ENCODE measurements at regions not wholly inside any gene's neighbourhood (a gene's known extent, or its start where the extent isn't known, plus 50 kb on each side); places are given as distances from the start of the nearest gene placed in this dataset.
A peak's percentile ranks its signal among the peaks of the same experiment; 100 is the strongest.
"Not testable (repeated sequence)": the region's sequence is repeated elsewhere in the genome, so short reads cannot be mapped to it uniquely, and the experiment has no call there.

- Histone ChIP-seq H3K4me3 (ENCODE audit: low read depth in 1 of 3, low read length in 3 of 3) (no peak overlapping the region), H3K27ac (ENCODE audit: low read depth in 1 of 3, low read length in 2 of 3) (peak overlapping the region in 2 of 3 donors; percentile 54 to 88), H3K9me3 (ENCODE audit: control insufficient read depth in 2 of 2, insufficient read depth in 1 of 2, low read depth in 1 of 2, low read length in 1 of 2) (no peaks in the 10 kb centered on the region), H3K36me3 (ENCODE audit: control insufficient read depth in 3 of 3, insufficient read depth in 2 of 3, low read depth in 1 of 3, low read length in 3 of 3) (peaks cover 0 to 11% (median 0%) of the 10 kb centered on the region in 3 donors), H3K4me1 (ENCODE audit: control insufficient read depth in 3 of 3, insufficient read depth in 2 of 3, low read depth in 1 of 3, low read length in 2 of 3) (peaks cover 0 to 20% (median 9%) of the 10 kb centered on the region in 3 donors), H3K27me3 (ENCODE audit: control insufficient read depth in 3 of 3, insufficient read depth in 3 of 3, low read length in 3 of 3) (no peaks in the 10 kb centered on the region)
- 73 to 80% (median 78%) methylated on average over 8 of the region's 8 CpGs for WGBS, 3 donors
- DNase-seq (no peak), FAIRE-seq (no peak)
Measured at GRCh38 chr11:8766043-8766987, 83.7 kb downstream of the RPL27A start.

DNA sequence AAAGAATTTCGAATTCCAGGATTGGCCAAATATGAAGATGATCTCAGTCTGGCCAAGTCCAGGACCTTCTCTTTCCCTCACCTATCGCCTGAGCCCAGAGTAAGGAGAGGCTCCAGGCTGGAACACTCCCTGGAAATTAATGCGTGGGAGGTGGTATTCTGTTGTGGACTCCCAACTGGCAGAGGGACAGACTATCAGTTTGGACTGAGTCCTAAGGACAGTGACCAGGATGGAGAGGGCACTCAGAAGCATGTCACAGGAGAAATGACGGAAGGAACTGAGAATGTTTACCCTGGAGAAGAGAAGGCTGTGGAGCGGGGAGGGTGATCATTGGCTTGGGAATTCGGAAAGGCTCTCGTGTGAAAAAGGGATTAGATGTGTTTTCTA lies 84.4 kb downstream of the RPL27A start:
- 83 to 92% (median 85%) methylated on average over 7 of the region's 7 CpGs for WGBS, 3 donors
- Histone ChIP-seq H3K36me3 (ENCODE audit: control insufficient read depth in 3 of 3, insufficient read depth in 2 of 3, low read depth in 1 of 3, low read length in 3 of 3) (peaks cover 0 to 11% (median 0%) of the 10 kb centered on the region in 3 donors), H3K27ac (ENCODE audit: low read depth in 1 of 3, low read length in 2 of 3) (peak overlapping the region in 1 of 3 donors; percentile 88), H3K27me3 (ENCODE audit: control insufficient read depth in 3 of 3, insufficient read depth in 3 of 3, low read length in 3 of 3) (no peaks in the 10 kb centered on the region), H3K4me3 (ENCODE audit: low read depth in 1 of 3, low read length in 3 of 3) (no peak overlapping the region), H3K9me3 (ENCODE audit: control insufficient read depth in 2 of 2, insufficient read depth in 1 of 2, low read depth in 1 of 2, low read length in 1 of 2) (no peaks in the 10 kb centered on the region), H3K4me1 (ENCODE audit: control insufficient read depth in 3 of 3, insufficient read depth in 2 of 3, low read depth in 1 of 3, low read length in 2 of 3) (peaks cover 0 to 21% (median 2%) of the 10 kb centered on the region in 3 donors)
- FAIRE-seq (no peak), DNase-seq (no peak)

GRCh38 chr11:8767466-8768142 lies 85.0 kb downstream of the RPL27A start:
- Histone ChIP-seq H3K27me3 (ENCODE audit: control insufficient read depth in 3 of 3, insufficient read depth in 3 of 3, low read length in 3 of 3) (no peaks in the 10 kb centered on the region), H3K4me1 (ENCODE audit: control insufficient read depth in 3 of 3, insufficient read depth in 2 of 3, low read depth in 1 of 3, low read length in 2 of 3) (peaks cover 0 to 21% (median 0%) of the 10 kb centered on the region in 3 donors), H3K4me3 (ENCODE audit: low read depth in 1 of 3, low read length in 3 of 3) (no peak overlapping the region), H3K27ac (ENCODE audit: low read depth in 1 of 3, low read length in 2 of 3) (peak overlapping the region in 1 of 3 donors; percentile 75), H3K9me3 (ENCODE audit: control insufficient read depth in 2 of 2, insufficient read depth in 1 of 2, low read depth in 1 of 2, low read length in 1 of 2) (no peaks in the 10 kb centered on the region), H3K36me3 (ENCODE audit: control insufficient read depth in 3 of 3, insufficient read depth in 2 of 3, low read depth in 1 of 3, low read length in 3 of 3) (peaks cover 0 to 11% (median 0%) of the 10 kb centered on the region in 3 donors)
- WGBS, 3 donors, result 69 to 73% (median 73%) methylated on average over 9 of the region's 9 CpGs
- DNase-seq (peak in 1 of 2 donors; percentile 16), FAIRE-seq (no peak)

DNA sequence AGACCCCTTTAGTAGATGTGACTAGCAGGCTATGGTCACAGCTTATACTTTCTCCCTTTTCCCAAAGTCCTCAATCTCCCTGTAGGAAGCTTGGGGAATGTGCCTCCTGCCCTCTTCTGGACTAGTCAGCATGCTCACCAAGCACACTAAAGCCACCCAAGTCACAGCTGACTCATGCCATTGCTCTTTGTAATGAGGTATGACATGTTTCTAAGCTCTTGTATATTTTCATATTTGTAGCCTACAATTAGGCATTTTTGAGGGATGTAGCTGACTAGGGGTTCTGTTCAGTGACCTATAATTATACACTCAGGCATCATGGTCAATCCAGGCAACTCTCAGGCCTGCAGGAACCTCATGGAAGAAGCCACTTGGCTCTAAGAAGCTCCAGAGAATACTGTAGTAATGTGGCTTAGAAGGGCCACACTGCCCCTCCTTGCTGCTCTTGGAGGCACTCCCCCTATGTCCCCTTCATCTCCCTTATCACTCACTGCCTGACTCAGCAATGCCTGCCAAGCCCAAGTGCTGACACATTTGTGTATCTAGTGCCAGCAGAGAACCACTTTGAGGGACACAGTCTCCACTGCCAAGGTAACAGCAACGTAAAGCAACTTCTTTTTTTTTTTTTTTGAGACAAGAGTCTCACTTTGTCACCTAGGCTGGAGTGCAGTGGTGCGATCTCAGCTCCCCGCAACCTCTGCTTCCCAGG lies 86.2 kb downstream of the RPL27A start:
- Histone ChIP-seq H3K27ac (ENCODE audit: low read depth in 1 of 3, low read length in 2 of 3) (peak overlapping the region in 2 of 3 donors; percentile 18 to 53), H3K27me3 (ENCODE audit: control insufficient read depth in 3 of 3, insufficient read depth in 3 of 3, low read length in 3 of 3) (no peaks in the 10 kb centered on the region), H3K4me1 (ENCODE audit: control insufficient read depth in 3 of 3, insufficient read depth in 2 of 3, low read depth in 1 of 3, low read length in 2 of 3) (peaks cover 0 to 21% (median 0%) of the 10 kb centered on the region in 3 donors), H3K9me3 (ENCODE audit: control insufficient read depth in 2 of 2, insufficient read depth in 1 of 2, low read depth in 1 of 2, low read length in 1 of 2) (no peaks in the 10 kb centered on the region), H3K36me3 (ENCODE audit: control insufficient read depth in 3 of 3, insufficient read depth in 2 of 3, low read depth in 1 of 3, low read length in 3 of 3) (peaks cover 0 to 11% (median 0%) of the 10 kb centered on the region in 3 donors), H3K4me3 (ENCODE audit: low read depth in 1 of 3, low read length in 3 of 3) (no peak overlapping the region)
- no peak for FAIRE-seq
- DNase-seq, result peak in 1 of 2 donors; percentile 67
- 71 to 83% (median 80%) methylated on average over 3 of the region's 3 CpGs for WGBS, 3 donors

DNA sequence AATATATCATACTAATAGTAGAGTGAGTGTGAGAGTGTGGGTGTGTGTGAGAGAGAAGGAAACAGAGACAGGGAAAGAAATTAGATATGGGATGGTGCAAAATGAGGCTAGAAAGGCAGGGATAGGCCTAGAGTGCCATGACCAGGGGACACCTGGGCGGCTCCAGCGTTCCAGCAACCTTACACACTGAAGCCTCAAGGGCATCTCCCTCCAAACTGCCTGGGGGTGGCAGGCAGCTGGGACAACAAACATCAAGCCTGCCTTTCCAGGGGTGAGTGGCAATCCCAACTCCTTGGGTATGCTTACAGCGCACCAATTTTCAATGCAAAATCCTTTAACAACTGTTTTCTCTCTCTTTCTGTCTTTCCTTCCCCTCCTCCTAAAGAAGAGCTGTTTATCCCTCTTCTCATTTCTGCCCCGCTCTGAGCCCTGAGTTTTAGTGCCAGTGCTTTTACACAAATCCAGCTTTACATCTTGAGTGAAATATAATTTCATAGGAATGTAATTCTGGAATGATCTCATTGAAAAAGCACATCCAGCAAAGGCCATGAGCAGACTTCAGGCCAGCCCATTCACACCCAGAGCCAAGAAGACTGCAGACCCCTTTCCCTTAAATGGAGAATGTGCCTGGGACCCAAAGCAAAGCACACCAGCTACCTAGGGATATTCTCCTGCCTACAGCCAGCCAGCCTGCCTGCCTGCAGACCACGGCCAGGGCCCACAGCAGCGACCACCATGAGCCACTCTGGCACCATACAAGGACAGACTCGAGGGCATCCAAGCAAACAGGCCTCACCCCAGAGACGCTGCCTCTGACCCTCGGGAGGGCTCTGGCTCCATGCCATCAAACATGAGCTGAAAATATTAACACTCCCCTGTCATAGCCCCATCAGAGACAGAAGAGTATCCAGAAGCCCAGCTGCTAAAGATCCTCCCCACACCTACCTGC lies 90.3 kb downstream of the RPL27A start:
- no peaks in the 10 kb centered on the region for H3K27me3 ChIP-seq (ENCODE audit: control insufficient read depth in 3 of 3, insufficient read depth in 3 of 3, low read length in 3 of 3)
- peak overlapping the region in 2 of 3 donors; percentile 33 to 56 for H3K27ac ChIP-seq (ENCODE audit: low read depth in 1 of 3, low read length in 2 of 3)
- 72 to 84% (median 81%) methylated on average over 9 of the region's 9 CpGs for WGBS, 3 donors
- FAIRE-seq (no peak), DNase-seq (no peak)
- peaks cover 0 to 11% (median 6%) of the 10 kb centered on the region in 3 donors for H3K4me1 ChIP-seq (ENCODE audit: control insufficient read depth in 3 of 3, insufficient read depth in 2 of 3, low read depth in 1 of 3, low read length in 2 of 3)
- peaks cover 0 to 12% (median 0%) of the 10 kb centered on the region in 3 donors for H3K36me3 ChIP-seq (ENCODE audit: control insufficient read depth in 3 of 3, insufficient read depth in 2 of 3, low read depth in 1 of 3, low read length in 3 of 3)
- no peaks in the 10 kb centered on the region for H3K9me3 ChIP-seq (ENCODE audit: control insufficient read depth in 2 of 2, insufficient read depth in 1 of 2, low read depth in 1 of 2, low read length in 1 of 2)
- no peak overlapping the region for H3K4me3 ChIP-seq (ENCODE audit: low read depth in 1 of 3, low read length in 3 of 3)

- WGBS, 3 donors, result 32 to 46% (median 35%) methylated on average over 5 of the region's 5 CpGs
- peak in 1 of 2 donors; percentile 44 for DNase-seq
- peak overlapping the region in 2 of 3 donors; percentile 56 to 79 for H3K27ac ChIP-seq (ENCODE audit: low read depth in 1 of 3, low read length in 2 of 3)
Measured at GRCh38 chr11:8773916-8774539, 91.4 kb downstream of the RPL27A start.

GRCh38 chr11:8774916-8775315 lies 92.3 kb downstream of the RPL27A start:
- not testable (repeated sequence) for FAIRE-seq; DNase-seq; H3K4me3 ChIP-seq (ENCODE audit: low read depth in 1 of 3, low read length in 3 of 3); H3K27me3 ChIP-seq (ENCODE audit: control insufficient read depth in 3 of 3, insufficient read depth in 3 of 3, low read length in 3 of 3); H3K9me3 ChIP-seq (ENCODE audit: control insufficient read depth in 2 of 2, insufficient read depth in 1 of 2, low read depth in 1 of 2, low read length in 1 of 2)
- Histone ChIP-seq H3K36me3 (ENCODE audit: control insufficient read depth in 3 of 3, insufficient read depth in 2 of 3, low read depth in 1 of 3, low read length in 3 of 3) (peaks cover 0 to 12% (median 0%) of the 10 kb centered on the region in 3 donors), H3K4me1 (ENCODE audit: control insufficient read depth in 3 of 3, insufficient read depth in 2 of 3, low read depth in 1 of 3, low read length in 2 of 3) (peaks cover 0 to 15% (median 11%) of the 10 kb centered on the region in 3 donors), H3K27ac (ENCODE audit: low read depth in 1 of 3, low read length in 2 of 3) (peak overlapping the region in 1 of 3 donors; percentile 79)
- 87 to 92% (median 88%) methylated on average over 8 of the region's 8 CpGs for WGBS, 3 donors

More at GRCh38 chr11:8773916-8774539, 91.4 kb downstream of the RPL27A start:
- Histone ChIP-seq H3K27me3 (ENCODE audit: control insufficient read depth in 3 of 3, insufficient read depth in 3 of 3, low read length in 3 of 3) (no peaks in the 10 kb centered on the region), H3K4me1 (ENCODE audit: control insufficient read depth in 3 of 3, insufficient read depth in 2 of 3, low read depth in 1 of 3, low read length in 2 of 3) (peaks cover 0 to 12% (median 11%) of the 10 kb centered on the region in 3 donors), H3K4me3 (ENCODE audit: low read depth in 1 of 3, low read length in 3 of 3) (no peak overlapping the region), H3K36me3 (ENCODE audit: control insufficient read depth in 3 of 3, insufficient read depth in 2 of 3, low read depth in 1 of 3, low read length in 3 of 3) (peaks cover 0 to 12% (median 0%) of the 10 kb centered on the region in 3 donors), H3K9me3 (ENCODE audit: control insufficient read depth in 2 of 2, insufficient read depth in 1 of 2, low read depth in 1 of 2, low read length in 1 of 2) (no peaks in the 10 kb centered on the region)
- no peak for FAIRE-seq
